ENCODE measurements at regions not wholly inside any gene's neighbourhood (a gene's known extent, or its start where the extent isn't known, plus 50 kb on each side); places are given as distances from the start of the nearest gene placed in this dataset.

GRCh38 chr22:27239520-27239919 is 562.0 kb downstream of the MN1 start:
- TF ChIP-seq CTCF (IDR thresholded peaks at IDR 0.05; ENCODE audit: low read depth, low read length, missing control alignments): no peak
- DNase-seq (ENCODE audit: low read depth): no peak
- no peak overlapping the region for H3K4me3 ChIP-seq (ENCODE audit: low read depth, low read length)

- no peak overlapping the region for H3K4me3 ChIP-seq (ENCODE audit: low read depth, low read length)
- no peak for TF ChIP-seq CTCF (IDR thresholded peaks at IDR 0.05; ENCODE audit: low read depth, low read length, missing control alignments)
- DNase-seq (ENCODE audit: low read depth): no peak
These were observed 561.1 kb downstream of the MN1 start for GRCh38 chr22:27240298-27241075.

GRCh38 chr22:27241430-27242321 is 559.9 kb downstream of the MN1 start:
- no peak overlapping the region for H3K4me3 ChIP-seq (ENCODE audit: low read depth, low read length)
- no peak for TF ChIP-seq CTCF (IDR thresholded peaks at IDR 0.05; ENCODE audit: low read depth, low read length, missing control alignments)
- no peak for DNase-seq (ENCODE audit: low read depth)

GRCh38 chr22:27242474-27242873 is 559.1 kb downstream of the MN1 start:
- TF ChIP-seq CTCF (IDR thresholded peaks at IDR 0.05; ENCODE audit: low read depth, low read length, missing control alignments): no peak
- no peak for DNase-seq (ENCODE audit: low read depth)

GRCh38 chr22:27242917-27243589 is 558.5 kb downstream of the MN1 start:
- no peak for TF ChIP-seq CTCF (IDR thresholded peaks at IDR 0.05; ENCODE audit: low read depth, low read length, missing control alignments)
- DNase-seq (ENCODE audit: low read depth): no peak

More at GRCh38 chr22:27242474-27242873, 559.1 kb downstream of the MN1 start:
- H3K4me3 ChIP-seq (ENCODE audit: low read depth, low read length): no peak overlapping the region

GRCh38 chr22:27244328-27244727 is 557.2 kb downstream of the MN1 start:
- DNase-seq (ENCODE audit: low read depth): no peak
- H3K4me3 ChIP-seq (ENCODE audit: low read depth, low read length): no peak overlapping the region
- TF ChIP-seq CTCF (IDR thresholded peaks at IDR 0.05; ENCODE audit: low read depth, low read length, missing control alignments): no peak

More at GRCh38 chr22:27242917-27243589, 558.5 kb downstream of the MN1 start:
- H3K4me3 ChIP-seq (ENCODE audit: low read depth, low read length): no peak overlapping the region
